SHP77 (cell line): ENCODE measurements at regions not wholly inside any gene's neighbourhood (a gene's known extent, or its start where the extent isn't known, plus 50 kb on each side); places are given as distances from the start of the nearest gene placed in this dataset.
A peak's percentile ranks its signal among the peaks of the same experiment; 100 is the strongest.

Experiments
- DNase-seq, 2 experiments: peaks; one replicate each; lab custom pipeline; 2025; lab: John Stamatoyannopoulos, UW

DNA sequence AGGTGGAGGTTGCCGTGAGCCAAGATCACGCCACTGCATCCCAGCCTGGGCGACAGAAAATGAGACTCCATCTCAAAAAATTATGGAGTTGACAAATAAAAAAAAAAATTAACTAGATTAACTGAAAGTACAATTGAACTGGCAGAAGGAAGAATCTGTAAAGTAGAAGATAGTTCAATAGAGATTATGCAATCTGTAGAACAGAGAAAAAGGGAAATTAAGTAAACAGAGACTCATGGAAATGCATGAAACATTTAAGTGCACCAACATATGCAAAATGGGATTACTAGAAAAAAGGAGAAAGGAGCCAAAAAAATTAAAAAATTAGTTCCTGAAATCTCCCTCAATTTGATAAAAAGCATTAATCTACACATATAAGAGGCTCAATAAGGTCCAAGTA, 188.8 kb upstream of the KHDRBS2 start:
- no peak for DNase-seq

DNA sequence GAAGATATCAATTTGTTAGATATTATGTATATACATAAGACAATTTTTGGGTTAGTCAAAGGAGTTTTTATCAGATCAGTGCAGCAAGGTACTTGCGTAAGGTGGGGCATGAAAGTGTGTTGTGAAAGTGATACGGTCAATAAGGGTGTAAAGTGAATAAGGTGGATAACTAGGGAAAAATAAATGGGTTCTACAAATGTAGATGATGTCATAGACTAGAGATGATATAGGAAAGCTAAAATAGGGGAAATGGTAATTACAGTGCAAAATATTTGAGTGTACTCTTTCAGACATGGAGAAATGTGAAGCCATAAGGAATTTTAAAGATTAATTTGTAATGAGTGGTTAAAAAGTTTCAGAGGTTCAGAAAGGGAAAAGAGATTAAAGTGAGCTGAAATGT, 180.6 kb upstream of the KHDRBS2 start:
- no peak for DNase-seq

DNA sequence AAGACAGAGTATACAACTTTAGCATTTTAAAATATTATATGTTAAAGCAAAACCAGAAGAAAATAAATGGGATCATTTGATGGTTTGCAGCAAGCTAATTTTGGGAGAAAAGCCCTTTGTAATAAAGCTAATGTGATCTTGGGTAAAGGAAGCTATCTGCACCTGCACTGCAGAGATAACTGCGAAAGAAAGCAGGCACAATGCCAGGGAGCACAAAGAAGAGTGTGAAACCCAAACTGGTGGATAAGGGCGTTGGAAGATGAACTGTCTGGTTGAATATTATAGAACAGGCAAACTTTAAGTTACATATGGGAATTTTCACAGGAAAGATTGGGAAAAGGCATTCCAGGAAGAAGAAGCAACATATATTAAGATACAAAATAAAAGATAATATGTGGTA, 179.2 kb upstream of the KHDRBS2 start:
- DNase-seq, result no peak

DNA sequence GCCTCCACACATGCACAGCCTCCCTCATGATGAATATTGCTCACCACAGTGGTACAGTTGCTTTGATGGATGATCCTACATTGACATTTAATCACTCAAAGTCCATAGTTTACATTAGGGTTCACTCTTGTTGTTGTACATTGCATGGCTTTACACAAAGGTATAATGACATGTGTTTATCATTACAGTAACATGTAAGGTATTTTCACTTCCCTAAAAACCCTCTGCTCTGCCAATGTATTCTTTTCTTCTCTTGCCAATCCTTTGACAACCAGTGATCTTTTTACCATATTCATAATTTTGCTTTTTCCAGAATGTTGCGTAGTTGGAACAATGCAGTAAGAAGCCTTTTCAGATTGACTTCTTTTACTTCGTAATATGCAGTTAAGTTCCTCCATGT, 166.6 kb upstream of the KHDRBS2 start:
- DNase-seq, result no peak

DNA sequence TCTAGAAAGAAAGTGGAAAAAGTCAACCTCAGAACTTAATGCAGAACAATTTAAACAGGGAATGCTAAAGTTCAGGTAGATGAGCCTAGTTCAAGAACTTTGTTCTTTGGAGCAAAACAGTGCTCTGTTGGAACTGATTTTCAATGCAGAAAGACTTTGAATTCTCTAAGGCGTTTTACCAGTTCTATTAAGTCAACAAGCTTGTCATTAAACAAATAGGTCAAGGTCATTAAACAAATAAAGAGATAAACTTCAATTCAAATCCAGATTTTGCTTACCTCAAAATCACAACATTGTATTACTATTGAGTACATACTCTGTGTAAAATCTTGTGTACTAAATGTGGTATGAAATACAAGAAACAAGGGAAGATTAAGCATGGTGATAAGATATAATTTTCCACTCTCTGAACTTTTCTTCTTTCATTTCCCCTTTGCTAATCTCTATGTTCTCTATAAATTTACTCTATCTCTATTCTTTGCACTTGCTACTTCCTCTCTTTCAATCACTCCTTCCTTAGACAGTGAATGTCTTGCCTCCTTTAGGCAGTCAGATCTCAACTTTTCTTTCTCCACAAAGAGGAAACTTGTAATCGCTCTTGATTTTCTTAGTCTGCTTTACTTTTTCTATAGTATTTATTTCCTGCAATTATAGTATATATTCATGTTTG, 160.8 kb upstream of the KHDRBS2 start:
- DNase-seq, result no peak

DNA sequence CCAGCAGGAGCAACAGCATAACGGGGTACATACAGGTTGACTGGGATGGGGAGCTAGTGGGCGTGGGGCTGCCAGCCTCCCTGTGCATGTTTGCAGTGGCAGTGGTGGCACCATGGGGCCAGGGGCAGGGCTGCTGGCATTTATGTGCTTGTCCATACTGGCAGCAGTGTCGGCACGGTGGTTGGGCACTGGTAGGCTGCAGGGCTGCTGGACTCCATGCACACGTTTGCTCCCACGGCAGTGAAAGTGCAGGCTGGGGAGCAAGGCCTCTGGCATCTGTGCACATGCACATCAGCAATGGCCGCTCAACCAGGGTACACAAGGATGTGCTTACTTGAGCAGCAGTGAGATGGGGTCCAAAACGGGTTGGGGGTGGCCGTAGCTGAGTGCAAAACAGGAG, 159.5 kb upstream of the KHDRBS2 start:
- DNase-seq, result no peak

DNA sequence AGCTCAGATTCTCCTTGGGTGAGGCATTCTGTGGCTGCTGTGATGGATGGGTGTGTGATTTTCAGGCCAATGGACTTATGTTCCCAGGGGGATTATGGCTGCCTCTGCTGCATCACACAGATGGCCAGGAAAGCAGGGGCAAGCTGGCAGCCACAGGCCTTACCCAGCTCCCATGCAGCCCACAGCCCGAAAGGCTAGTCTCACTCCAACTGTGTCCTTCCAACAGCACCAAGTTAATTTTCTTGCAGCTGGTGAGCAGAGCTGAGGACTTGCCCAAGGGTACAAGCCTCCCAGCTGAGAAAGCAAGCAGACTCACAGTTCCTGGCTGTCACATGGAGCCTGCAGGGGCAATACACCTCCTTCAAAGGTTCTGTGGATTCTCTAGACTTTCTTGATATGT, 155.2 kb upstream of the KHDRBS2 start:
- no peak for DNase-seq

DNA sequence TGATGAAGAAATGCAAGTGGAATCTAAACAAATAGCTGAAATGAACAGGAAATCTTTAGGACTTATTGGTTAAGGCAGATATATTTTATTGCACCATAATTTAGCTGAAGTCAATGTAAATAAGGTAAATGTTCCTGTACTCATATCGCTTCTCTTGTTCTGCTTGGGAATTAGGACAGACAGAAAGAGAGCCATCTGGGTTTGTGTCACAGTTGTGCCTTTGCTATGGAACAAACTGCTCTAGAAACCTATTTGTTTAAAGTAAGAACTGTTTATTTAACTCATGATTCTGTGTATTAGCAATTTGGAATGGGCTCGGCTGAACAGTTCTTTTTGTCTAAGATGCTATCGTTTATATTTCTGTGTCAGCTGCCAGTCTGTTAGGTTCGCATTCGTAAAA, 143.8 kb upstream of the KHDRBS2 start:
- no peak for DNase-seq

DNA sequence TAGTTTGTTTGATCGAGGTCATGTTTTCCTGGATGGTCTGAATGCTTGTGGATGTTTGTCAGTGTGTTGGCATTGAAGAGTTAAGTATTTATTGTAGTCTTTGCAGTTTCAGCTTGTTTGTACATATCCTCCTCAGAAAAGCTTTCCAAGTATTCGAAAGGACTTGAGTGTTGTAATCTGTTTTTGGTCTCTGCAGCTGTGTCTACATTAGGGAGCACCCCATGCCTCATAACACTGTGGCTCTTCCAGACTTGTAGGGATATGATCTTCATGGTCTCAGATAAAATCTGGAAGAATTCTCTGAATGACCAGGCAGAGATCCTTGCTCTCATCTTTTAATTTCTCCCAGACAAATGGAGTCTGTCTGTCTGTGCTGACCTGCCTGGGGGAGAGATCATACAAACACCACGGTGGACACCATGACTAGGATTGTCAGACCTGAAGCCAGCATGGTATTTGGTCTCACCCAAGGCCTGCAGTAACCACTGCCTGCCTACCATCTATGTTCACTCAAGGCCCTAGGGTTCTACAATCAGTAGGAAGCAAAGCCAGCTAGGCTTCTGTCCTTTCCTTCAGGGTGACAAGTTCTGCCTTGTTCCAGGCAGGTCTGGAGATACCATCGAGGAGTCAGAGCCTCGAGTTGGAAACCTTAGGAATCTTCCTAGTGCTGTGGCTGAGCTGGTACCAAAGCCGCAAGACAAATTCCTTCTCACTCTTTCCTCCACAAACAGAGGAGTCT, 114.7 kb upstream of the KHDRBS2 start:
- no peak for DNase-seq

DNA sequence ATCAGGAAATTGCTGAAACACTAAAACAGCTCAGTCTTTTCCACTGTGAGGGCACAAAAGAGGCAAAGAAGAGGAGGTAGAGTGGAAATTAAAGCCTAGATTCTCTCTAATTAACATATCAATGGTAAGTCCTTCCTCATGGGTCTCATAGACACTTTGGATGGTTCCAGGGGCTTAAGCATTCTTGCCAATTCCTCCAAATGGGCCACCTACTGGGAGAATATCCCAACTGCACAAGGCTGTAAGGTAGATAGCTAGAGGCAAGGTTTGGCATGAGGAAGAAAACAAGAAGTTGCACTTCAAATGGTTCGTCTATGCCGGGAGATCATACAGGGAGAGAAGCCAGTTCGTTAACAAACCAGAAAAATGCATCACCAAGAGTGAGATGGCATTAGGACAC, 107.6 kb upstream of the KHDRBS2 start:
- no peak for DNase-seq

DNA sequence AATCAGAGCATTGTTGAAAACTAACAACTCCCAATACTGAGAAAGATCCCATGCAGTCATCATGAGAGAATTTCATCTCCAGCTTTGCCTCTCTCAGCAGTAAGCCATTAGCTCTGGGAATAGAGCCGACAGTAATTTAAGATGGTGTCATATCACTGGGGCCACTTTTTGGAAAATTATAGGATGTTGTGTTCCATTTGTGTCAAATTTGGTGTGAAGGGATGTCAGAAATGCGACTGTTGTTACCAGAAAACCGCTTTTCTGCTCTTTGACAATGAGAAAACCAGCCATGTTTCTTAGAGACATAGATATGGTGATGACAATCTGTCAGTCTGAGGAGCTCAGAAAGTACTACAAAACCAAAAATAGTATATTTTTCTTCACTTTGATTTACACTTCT, 106.3 kb upstream of the KHDRBS2 start:
- DNase-seq, result no peak

DNA sequence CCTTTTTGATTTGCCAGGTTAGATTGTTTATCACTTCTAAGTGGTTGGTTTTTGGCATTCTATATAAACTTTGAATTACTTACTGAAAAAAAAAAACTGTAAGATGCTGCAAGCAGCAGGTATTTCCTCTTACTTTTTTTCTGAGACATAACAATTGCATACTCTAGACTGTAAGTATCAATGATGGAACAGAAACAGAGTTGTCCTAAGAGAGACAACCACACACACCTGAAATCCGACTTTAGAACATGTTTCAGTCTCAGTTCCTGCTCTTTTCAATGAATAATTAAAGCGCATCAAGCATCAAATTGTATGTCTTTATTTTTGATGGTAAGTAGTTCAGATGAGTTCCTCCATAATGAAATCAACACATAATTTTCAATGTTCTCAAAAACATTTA, 105.3 kb upstream of the KHDRBS2 start:
- DNase-seq, result no peak

DNA sequence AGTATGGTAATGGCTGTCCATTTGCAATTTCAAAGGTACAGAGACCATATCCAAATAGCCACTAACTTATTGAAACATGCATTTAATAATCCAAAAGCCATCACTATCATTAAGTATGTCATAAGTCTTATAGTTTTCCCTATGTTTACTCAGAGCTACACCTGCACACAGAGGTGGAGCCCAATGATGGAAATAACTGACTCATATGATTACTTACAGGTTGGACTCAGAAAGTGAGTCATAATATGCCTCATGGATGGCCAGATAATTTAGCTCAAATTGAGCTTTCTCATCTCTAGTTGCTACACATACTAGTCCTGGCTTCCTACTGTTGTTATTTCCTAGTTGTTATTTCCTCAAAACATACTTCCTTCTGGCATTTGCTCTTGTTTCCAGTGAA, 104.4 kb upstream of the KHDRBS2 start:
- DNase-seq, result no peak

DNA sequence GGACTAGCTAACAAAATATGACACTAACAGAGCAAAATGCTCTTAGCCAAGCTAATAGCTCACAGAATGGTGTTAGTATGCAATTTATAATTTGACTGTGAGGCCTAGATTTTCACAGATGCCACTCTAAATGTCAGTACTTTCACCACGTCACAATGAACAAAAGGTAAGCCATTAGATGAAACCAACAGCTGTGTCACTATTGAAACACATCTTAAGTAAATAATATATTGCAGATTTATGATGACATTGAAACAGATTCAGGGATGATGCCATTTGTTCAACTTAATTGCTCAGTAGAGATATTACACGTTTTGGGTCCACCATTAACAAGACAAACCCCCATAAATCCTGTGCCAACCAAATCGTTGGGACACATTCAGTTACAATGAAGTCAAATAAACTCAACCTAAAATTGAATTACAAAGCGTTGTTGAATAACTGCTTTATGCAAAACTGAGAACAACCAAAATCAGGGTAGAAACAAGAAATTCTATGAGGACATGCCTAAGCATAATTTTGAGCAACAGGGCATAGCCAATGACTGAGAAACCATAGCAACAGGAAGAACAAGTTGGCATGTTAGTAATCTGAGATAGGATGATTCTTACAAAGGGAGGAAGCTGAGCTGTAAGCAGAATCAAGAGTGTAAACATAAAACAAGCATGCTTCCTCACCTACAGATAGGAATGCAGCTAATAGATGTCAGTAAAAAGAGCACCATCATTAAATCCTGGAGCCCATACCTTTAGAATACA, 85.6 kb upstream of the KHDRBS2 start:
- peak; percentile 94 to 97 for DNase-seq

DNA sequence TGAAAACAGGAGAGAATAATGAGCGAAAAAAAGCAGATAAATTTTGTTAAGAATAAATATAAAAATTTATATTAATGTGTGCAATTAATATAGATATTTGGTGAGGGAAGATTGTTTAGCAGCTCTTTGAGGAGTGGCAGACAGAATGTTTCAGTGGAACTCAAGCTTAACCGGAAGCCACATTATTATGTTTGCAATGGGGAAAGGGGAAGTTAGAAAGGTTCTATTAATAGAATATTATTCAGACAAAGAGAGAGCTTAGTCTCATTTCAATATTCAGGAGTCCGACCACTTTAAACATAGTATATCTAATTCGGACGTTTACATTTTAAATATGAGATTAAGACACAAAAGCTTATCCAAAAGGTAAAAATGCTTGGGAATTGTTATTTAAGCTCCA, 81.6 kb upstream of the KHDRBS2 start:
- DNase-seq, result no peak

DNA sequence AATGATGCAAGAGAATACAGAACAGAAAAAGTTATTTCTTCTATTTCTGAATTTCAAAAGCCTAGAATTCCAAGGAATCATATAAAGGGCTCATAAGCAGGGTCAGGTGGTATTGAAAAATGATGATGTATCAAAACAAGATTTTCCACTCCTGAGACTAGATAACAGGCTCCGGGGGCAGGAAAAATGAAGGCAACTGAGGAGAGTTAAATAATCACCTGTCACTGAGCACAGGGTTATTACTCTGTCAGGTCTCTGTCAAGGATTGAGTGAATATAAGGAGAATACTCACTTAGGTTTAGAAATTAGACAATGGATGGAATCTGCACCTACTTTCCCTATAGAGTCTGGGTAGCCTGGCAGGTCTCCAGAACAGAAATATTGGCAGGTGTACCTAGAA, 76.1 kb upstream of the KHDRBS2 start:
- no peak for DNase-seq

DNA sequence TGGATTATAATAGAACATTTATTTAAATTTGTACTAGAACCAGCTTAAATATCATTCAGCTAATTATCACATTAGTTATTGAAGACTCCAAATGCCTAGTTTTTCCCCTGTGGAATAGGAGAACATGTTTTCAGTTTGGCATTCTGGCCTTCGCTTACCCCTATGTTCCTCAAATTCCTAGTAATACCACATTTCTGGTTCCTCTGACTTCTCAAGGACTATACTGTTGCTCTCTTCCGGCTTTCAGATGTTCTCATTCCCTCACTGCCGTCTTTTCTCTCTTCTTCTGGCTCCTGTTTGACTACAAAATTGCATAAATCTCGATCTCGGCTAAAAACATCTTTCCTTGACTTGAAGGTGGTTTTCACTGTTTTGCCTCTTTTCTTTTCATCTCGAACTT, 71.8 kb upstream of the KHDRBS2 start:
- no peak for DNase-seq

DNA sequence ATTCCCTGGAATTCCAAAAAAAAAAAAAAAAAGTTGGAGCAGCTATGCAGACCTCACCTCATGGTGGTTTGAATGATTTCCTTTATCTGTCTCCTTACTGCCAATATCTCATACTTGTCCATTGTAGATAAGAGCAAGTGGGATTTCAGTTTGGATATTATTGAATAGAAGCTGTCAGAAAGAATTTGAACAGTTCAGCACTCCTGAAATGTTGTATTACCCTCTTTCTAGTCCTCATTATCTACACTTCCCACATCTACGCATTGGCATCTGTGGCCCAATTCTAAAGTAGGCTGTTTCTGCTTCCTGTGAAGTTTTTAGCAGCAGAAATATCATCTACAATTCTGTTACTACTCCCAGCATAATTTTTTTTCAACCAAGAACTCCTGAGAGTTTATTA, 68.2 kb upstream of the KHDRBS2 start:
- no peak for DNase-seq

DNA sequence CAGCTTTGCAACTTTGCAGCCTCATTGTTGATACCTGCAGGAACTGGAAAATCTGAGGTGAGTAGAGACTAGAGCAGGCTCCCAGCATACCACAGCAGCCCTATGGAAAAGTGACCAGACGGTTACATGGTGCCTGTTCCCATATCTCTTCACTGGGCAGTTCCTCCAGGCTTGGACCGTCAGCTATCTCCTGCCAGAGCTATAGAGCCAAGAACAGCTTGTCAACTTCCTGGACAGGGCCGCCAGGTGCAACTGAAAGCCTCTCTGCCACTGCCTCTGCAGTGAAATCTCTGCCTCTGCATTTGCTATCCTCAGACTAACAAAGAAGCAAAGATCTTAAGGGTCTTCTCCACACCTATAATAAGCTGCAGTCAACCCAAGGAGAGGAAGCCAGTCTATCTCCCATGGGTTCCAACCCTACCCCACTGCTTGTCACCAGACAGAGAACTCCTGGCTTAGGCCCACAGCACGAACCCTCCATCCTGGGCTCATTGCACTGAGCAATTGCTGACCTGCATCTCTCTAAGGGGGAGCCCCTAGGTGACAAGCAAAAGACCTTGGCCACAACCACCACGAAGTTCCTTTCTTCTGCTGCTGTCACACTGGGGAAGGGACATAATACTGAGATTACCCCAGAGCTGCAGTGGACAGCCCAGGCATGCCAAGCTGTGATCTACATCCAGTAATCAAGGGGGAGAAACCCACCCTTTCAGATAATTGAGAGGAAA, 60.1 kb upstream of the KHDRBS2 start:
- no peak for DNase-seq

DNA sequence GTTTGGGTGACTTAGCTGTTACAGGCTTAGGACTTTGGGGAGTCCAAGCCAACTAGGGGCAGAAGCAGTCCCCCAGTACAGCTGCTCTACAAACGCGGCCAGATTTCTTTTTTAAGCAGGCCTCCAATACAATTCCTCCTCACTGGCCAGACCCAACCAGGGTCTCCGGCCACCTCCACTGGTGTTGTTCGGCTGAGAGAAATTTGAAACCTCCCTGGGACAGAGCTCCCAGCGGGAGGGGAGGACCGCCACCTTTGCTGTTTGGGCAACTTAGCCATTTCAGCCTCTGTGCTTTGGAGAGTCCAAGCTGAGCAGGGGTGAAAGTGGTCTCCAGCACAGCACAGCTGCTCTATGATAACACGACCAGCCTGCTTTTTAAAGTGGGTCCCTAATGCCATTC, 59.4 kb upstream of the KHDRBS2 start:
- no peak for DNase-seq

DNA sequence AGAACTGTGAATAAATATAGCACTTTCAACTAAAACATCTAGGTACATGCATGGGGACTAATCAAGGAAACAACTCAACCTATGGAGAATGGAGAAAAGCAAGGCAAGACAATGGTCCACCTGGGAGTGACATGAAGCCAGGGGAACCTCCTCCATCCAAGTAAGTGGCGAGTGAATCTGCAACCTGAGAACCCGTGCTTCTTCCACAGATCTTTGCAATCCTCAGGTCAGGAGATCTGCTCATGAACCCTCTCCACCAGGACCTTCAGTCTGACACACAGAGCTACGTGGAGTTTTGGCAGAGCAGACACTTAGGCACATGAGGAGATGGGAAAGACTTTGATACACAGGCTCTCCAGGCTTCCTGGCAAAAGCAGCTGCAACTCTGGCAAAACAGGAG, 58.8 kb upstream of the KHDRBS2 start:
- DNase-seq, result no peak

DNA sequence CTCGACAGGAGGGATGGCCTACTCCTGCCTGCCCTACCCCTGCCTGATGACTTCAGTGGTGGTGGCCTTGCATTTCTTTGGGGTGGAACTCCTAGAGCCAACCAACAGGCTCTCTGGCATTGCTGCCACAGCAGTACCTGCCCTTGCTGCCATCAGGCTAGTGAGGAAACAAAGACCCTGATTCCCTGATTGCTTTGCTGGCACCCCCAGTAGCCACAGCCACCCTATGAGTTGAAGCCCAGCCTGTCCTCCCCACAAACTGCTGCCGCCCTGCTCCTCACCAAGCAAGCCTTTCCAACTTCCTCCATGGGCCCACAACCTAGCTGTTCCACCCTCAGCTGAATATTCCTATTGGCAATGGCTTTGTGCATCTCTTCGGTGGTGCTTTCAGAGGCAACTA, 52.5 kb upstream of the KHDRBS2 start:
- no peak for DNase-seq
